Central memory CD8-positive, alpha-beta T cell (primary cell): ENCODE measurements at regions not wholly inside any gene's neighbourhood (a gene's known extent, or its start where the extent isn't known, plus 50 kb on each side); places are given as distances from the start of the nearest gene placed in this dataset.

Source experiments
- ATAC-seq: fragments of 150-1000 bp; cut with Tn5 transposase; replicated peaks from 2 replicates; pipeline ENCODE4 v1.10.0; 2022; ENCODE audit warnings: mild to moderate bottlenecking, moderate FRiP score, moderate number of reproducible peaks; ENCODE audit not compliant: poor library complexity, severe bottlenecking; ENCODE audit errors: extremely low read depth
- DNase-seq, 2 donors: peaks; one replicate each; pipeline ENCODE4 v3.0.0; 2021; ENCODE audit warnings: low spot score in 2 of 2
- H3K27ac Mint-ChIP-seq: one replicate; pipeline ENCODE4 v1.8.0; 2022; ENCODE audit warnings: low read depth, mild to moderate bottlenecking, moderate library complexity, mixed read lengths
- H3K27me3 Mint-ChIP-seq: one replicate; pipeline ENCODE4 v1.8.0; 2022; ENCODE audit warnings: mixed read lengths
- H3K36me3 Mint-ChIP-seq: one replicate; pipeline ENCODE4 v1.8.0; 2022; ENCODE audit warnings: mild to moderate bottlenecking, moderate library complexity, mixed read lengths; ENCODE audit not compliant: insufficient read depth
- H3K4me1 Mint-ChIP-seq: one replicate; pipeline ENCODE4 v1.8.0; 2022; ENCODE audit warnings: mixed read lengths
- H3K4me3 Mint-ChIP-seq: one replicate; pipeline ENCODE4 v1.8.0; 2022; ENCODE audit warnings: mild to moderate bottlenecking, moderate library complexity, mixed read lengths
- H3K9me3 Mint-ChIP-seq: one replicate; pipeline ENCODE4 v1.8.0; 2022; ENCODE audit warnings: mixed read lengths

DNA sequence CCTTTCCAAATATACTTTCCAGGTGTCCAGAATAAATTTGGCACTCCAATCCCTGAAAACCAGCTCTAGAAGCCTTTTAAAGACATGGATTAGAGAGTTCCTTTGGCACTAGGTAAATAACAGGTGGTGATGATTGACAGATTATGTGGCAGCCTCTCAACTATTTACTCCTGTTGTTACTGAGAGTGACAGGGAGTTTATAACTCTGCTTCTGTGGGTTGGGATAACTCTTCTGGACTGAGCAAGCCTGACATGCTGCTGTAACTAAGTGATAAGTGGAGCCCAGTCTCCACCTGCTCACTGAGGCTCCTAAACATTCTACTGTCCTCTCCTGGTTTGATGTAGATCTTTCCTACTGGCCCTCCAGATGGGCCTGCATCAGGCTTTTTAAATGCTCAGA lies 693.2 kb upstream of the FTMT start:
- Mint-ChIP-seq H3K9me3 (peaks cover 18% of the 10 kb centered on the region), H3K4me3 (no peak overlapping the region), H3K4me1 (no peaks in the 10 kb centered on the region)

DNA sequence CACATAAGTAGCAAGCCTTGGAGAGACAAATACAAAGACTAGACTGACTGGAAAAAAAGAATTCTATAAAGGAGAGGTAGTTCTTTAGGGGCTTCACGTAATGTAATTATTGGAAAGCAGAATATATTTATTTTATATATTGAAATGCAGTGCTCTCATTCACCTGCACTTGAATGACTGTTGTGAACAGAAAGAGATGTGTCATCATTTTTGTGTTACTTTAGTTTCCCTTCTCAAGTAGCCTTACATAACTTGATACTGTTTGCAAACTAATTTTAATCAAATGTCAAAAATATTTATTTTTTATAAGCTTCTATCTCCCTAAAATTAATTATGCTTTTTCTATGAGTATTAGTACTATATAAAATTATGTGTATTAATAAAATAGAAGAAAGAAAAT lies 691.1 kb upstream of the FTMT start:
- no peak overlapping the region for H3K4me3 Mint-ChIP-seq
- peaks cover 23% of the 10 kb centered on the region for H3K9me3 Mint-ChIP-seq
- H3K27ac Mint-ChIP-seq: no peak overlapping the region
- H3K36me3 Mint-ChIP-seq: no peaks in the 10 kb centered on the region
- no peaks in the 10 kb centered on the region for H3K27me3 Mint-ChIP-seq
- no peak for DNase-seq
- no peak for ATAC-seq
- no peaks in the 10 kb centered on the region for H3K4me1 Mint-ChIP-seq

More for the DNA sequence above, 693.2 kb upstream of the FTMT start:
- ATAC-seq (no peak), DNase-seq (no peak)
- no peaks in the 10 kb centered on the region for H3K27me3 Mint-ChIP-seq
- H3K36me3 Mint-ChIP-seq: no peaks in the 10 kb centered on the region
- H3K27ac Mint-ChIP-seq: no peak overlapping the region

- DNase-seq: no peak
- no peak for ATAC-seq
- H3K36me3 Mint-ChIP-seq: no peaks in the 10 kb centered on the region
- no peak overlapping the region for H3K27ac Mint-ChIP-seq
- H3K4me1 Mint-ChIP-seq: no peaks in the 10 kb centered on the region
- H3K4me3 Mint-ChIP-seq: no peak overlapping the region
- peaks cover 7% of the 10 kb centered on the region for H3K9me3 Mint-ChIP-seq
- H3K27me3 Mint-ChIP-seq: no peaks in the 10 kb centered on the region
Observed at GRCh38 chr5:121164632-121165031, 687.0 kb upstream of the FTMT start.

- no peak for ATAC-seq
- Mint-ChIP-seq H3K4me3 (no peak overlapping the region), H3K27ac (no peak overlapping the region), H3K4me1 (no peaks in the 10 kb centered on the region), H3K36me3 (no peaks in the 10 kb centered on the region), H3K27me3 (no peaks in the 10 kb centered on the region), H3K9me3 (peaks cover 7% of the 10 kb centered on the region)
- no peak for DNase-seq
Observed at GRCh38 chr5:121171361-121171760, 680.3 kb upstream of the FTMT start.

DNA sequence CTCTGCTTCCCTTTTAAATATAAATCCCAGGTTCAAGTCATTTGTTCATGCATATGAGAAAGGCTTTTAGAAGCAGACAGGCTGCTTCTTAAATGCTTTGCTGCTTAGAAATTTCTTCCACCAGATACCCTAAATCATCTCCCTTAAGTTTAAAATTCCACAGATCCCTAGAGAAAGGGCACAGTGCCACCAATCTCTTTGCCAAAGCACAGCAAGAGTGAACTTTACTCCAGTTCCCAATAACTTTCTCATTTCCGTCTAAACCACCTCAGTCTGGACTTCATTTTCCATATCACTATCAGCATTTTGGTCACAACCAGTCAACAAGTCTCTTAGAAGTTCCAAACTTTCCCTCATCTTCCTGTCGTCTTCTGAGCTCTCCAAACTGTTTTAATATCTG lies 679.8 kb upstream of the FTMT start:
- no peak overlapping the region for H3K27ac Mint-ChIP-seq
- H3K27me3 Mint-ChIP-seq: no peaks in the 10 kb centered on the region
- ATAC-seq (no peak), DNase-seq (no peak)
- no peaks in the 10 kb centered on the region for H3K4me1 Mint-ChIP-seq
- no peak overlapping the region for H3K4me3 Mint-ChIP-seq
- peaks cover 7% of the 10 kb centered on the region for H3K9me3 Mint-ChIP-seq
- H3K36me3 Mint-ChIP-seq: no peaks in the 10 kb centered on the region

DNA sequence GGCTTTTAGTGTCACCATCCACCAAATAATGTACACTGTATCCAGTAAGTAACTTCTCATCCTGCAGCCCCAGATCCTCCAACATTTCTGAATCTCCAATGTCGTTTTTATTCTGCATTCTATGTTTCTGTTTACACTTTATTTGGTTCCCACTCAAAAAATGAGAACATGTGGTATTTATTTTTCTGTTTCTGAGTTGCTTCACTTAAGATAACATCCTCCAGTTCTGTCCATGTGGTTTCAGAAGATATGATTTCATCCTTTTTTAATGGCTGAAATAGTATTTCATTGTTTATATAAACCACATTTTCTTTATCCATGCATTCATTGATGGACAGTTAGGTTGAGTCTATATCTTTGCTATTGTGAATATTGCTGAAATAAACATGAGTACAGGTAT lies 677.3 kb upstream of the FTMT start:
- H3K27me3 Mint-ChIP-seq: no peaks in the 10 kb centered on the region
- H3K27ac Mint-ChIP-seq: no peak overlapping the region
- H3K9me3 Mint-ChIP-seq: peaks cover 7% of the 10 kb centered on the region
- no peak for ATAC-seq
- no peak overlapping the region for H3K4me3 Mint-ChIP-seq
- H3K4me1 Mint-ChIP-seq: no peaks in the 10 kb centered on the region
- no peak for DNase-seq
- H3K36me3 Mint-ChIP-seq: no peaks in the 10 kb centered on the region

DNA sequence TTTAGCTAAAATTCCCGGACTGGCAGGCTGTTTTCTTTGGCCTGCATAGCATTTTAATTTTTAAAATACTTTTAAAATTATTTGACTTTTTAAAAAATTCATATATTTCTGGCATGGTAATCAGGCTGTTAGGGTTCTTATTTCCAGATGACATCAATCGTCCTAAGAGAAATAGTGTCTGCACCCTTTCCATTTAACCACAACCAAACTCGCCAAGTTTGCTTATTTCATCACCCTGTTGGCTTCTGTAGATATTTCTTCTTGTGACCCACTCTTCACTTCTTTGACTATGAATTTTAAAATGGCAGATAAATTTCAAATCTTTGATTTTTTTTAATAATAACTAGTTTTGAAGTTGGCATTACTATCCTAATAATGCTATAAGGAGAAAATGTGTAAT lies 675.7 kb upstream of the FTMT start:
- no peak overlapping the region for H3K27ac Mint-ChIP-seq
- no peaks in the 10 kb centered on the region for H3K36me3 Mint-ChIP-seq
- H3K27me3 Mint-ChIP-seq: no peaks in the 10 kb centered on the region
- ATAC-seq (no peak), DNase-seq (no peak)
- no peaks in the 10 kb centered on the region for H3K4me1 Mint-ChIP-seq
- H3K9me3 Mint-ChIP-seq: peaks cover 7% of the 10 kb centered on the region
- no peak overlapping the region for H3K4me3 Mint-ChIP-seq

- Mint-ChIP-seq H3K27ac (no peak overlapping the region), H3K4me3 (no peak overlapping the region), H3K36me3 (no peaks in the 10 kb centered on the region), H3K4me1 (no peaks in the 10 kb centered on the region), H3K27me3 (no peaks in the 10 kb centered on the region), H3K9me3 (peaks cover 6% of the 10 kb centered on the region)
- DNase-seq (no peak), ATAC-seq (no peak)
Observed at GRCh38 chr5:121182788-121183490, 668.7 kb upstream of the FTMT start.

DNA sequence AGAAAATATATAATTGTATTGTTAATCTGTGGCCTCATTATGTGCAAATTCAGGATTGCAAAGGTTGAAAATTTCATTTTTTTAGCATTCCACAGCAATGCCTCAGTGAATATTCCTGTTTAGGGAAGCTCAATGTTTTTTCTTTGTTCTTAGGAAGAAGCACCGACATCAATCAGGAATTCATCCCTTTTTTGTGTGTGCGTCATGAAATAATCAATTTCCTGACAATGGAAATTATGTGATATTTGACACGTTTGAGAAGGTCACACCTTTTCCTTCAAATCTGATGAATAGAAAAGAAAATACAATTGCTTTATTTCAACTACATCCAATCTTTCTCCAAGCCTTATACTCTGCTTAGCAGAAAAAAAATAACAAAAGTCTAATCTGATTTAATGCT lies 662.8 kb upstream of the FTMT start:
- ATAC-seq (no peak), DNase-seq (no peak)
- no peak overlapping the region for H3K4me3 Mint-ChIP-seq
- no peak overlapping the region for H3K27ac Mint-ChIP-seq
- no peaks in the 10 kb centered on the region for H3K36me3 Mint-ChIP-seq
- no peaks in the 10 kb centered on the region for H3K4me1 Mint-ChIP-seq
- H3K9me3 Mint-ChIP-seq: peaks cover 6% of the 10 kb centered on the region
- no peaks in the 10 kb centered on the region for H3K27me3 Mint-ChIP-seq

GRCh38 chr5:121189342-121190305 lies 662.1 kb upstream of the FTMT start:
- no peaks in the 10 kb centered on the region for H3K27me3 Mint-ChIP-seq
- H3K36me3 Mint-ChIP-seq: no peaks in the 10 kb centered on the region
- H3K9me3 Mint-ChIP-seq: peaks cover 6% of the 10 kb centered on the region
- no peak for ATAC-seq
- DNase-seq: no peak
- H3K27ac Mint-ChIP-seq: no peak overlapping the region
- no peaks in the 10 kb centered on the region for H3K4me1 Mint-ChIP-seq
- no peak overlapping the region for H3K4me3 Mint-ChIP-seq

DNA sequence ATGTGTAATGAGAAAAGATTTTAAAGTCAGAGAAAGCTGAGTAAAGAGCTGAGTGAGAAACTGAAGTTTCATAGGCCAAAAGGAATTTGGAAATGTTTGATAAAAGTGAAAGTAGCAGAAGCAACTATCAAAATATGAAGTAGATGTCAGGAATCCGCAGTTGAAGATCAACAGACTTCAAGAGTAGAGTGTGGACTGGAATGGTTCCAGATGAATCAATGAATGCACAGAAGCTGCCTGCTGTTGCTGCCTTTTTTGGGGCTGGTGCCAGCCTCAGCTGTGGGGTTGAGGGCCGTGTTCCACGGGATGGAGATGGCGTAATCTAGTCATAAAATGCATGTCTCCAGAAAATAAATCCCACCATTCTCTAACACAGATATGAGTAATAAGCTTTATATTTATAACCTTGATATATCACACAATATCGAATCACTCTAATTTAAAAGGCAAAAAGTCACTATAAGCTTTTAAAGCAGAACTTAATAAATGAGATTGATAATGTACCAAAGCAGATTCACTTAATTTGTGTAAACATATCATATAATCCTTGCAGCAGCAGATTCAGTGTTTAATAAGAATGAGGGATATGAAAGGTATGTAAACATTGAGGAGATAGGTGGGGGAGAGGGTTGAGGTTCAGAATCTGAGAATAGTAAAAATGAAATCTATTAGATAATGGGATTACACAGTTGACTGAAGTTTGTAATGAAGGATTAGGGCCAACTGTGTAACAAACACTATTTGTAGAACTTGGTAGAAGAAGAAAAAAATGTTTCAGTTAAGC lies 652.3 kb upstream of the FTMT start:
- DNase-seq: no peak
- Mint-ChIP-seq H3K36me3 (no peaks in the 10 kb centered on the region), H3K9me3 (peaks cover 5% of the 10 kb centered on the region), H3K4me3 (no peak overlapping the region), H3K27me3 (no peaks in the 10 kb centered on the region), H3K4me1 (no peaks in the 10 kb centered on the region), H3K27ac (no peak overlapping the region)
- no peak for ATAC-seq

GRCh38 chr5:121218086-121218485 lies 633.6 kb upstream of the FTMT start:
- Mint-ChIP-seq H3K27me3 (no peaks in the 10 kb centered on the region), H3K27ac (no peak overlapping the region), H3K4me3 (no peak overlapping the region), H3K36me3 (no peaks in the 10 kb centered on the region), H3K9me3 (peaks cover 6% of the 10 kb centered on the region), H3K4me1 (no peaks in the 10 kb centered on the region)
- ATAC-seq (no peak), DNase-seq (no peak)
